ENCODE measurements at regions not wholly inside any gene's neighbourhood (a gene's known extent, or its start where the extent isn't known, plus 50 kb on each side); places are given as distances from the start of the nearest gene placed in this dataset.

GRCh38 chr2:57479981-57480380 lies 566.6 kb upstream of the VRK2 start:
- TF ChIP-seq, protein P1, sequence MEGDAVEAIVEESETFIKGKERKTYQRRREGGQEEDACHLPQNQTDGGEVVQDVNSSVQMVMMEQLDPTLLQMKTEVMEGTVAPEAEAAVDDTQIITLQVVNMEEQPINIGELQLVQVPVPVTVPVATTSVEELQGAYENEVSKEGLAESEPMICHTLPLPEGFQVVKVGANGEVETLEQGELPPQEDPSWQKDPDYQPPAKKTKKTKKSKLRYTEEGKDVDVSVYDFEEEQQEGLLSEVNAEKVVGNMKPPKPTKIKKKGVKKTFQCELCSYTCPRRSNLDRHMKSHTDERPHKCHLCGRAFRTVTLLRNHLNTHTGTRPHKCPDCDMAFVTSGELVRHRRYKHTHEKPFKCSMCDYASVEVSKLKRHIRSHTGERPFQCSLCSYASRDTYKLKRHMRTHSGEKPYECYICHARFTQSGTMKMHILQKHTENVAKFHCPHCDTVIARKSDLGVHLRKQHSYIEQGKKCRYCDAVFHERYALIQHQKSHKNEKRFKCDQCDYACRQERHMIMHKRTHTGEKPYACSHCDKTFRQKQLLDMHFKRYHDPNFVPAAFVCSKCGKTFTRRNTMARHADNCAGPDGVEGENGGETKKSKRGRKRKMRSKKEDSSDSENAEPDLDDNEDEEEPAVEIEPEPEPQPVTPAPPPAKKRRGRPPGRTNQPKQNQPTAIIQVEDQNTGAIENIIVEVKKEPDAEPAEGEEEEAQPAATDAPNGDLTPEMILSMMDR (IDR thresholded peaks at IDR 0.05): no peak
- no peak for TF ChIP-seq POLR2A (IDR thresholded peaks at IDR 0.05)
- TF ChIP-seq POLR2AphosphoS5 (IDR thresholded peaks at IDR 0.05): no peak
